Stimulated activated CD4-positive, alpha-beta T cell treated with anti-CD3 and anti-CD28 coated beads, Interleukin-12 subunit alpha, Interleukin-12 subunit beta, amount 100 ng/mL, for 48 hours (primary cell): ENCODE measurements at regions not wholly inside any gene's neighbourhood (a gene's known extent, or its start where the extent isn't known, plus 50 kb on each side); places are given as distances from the start of the nearest gene placed in this dataset.

Experiments used
- DNase-seq, 3 donors: peaks; one replicate each; pipeline ENCODE4 v3.0.0-alpha.2; 2020; ENCODE audit warnings: low read depth in 2 of 3, low spot score in 1 of 3

GRCh38 chr18:2089396-2089795 is 481.9 kb downstream of the METTL4 start:
- no peak for DNase-seq

GRCh38 chr18:2091937-2092336 is 479.4 kb downstream of the METTL4 start:
- no peak for DNase-seq

GRCh38 chr18:2096551-2096950 is 474.8 kb downstream of the METTL4 start:
- DNase-seq: no peak

DNA sequence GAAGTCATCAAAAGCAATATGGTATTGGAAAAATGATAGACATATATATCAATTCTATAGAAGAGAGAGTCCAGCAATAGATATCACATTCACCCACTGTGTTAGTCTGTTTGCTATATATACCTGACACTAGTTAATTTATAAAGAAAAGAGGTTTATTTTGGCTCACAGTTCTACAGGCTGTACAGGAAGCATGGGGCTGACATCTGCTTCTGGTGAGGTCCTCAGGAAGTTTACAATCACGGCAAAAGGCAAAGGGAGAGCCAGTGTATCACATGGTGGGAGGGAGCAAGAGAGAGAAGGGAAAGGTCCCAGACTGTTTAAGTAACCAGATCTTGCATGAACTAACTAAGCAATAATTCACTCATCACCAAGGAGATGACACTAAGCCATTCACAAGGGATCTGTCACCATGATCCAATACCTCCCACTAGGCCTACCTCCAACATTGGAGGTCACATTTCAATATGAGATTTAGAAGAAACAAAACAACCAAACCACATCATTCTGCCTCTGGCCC is 470.6 kb downstream of the METTL4 start:
- DNase-seq: no peak

GRCh38 chr18:2102022-2102421 is 469.3 kb downstream of the METTL4 start:
- no peak for DNase-seq

DNA sequence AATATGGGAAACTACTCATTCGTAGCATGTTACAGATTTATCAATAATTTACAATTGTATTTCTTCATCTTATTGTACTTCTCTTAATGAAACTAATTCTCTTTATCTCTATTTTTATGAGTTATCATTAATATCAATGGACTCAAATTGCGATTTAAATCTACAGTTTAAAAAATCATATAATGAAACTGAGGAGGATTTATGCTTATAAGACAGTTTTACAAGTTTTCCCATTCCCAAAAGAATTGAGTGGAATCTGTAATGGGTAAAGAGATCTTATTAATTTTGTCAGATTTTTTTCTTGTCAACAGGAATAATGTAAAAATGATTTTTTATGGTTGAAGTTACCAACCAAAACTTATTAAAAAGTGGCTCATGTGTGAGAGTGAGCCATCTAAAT is 468.0 kb downstream of the METTL4 start:
- no peak for DNase-seq

DNA sequence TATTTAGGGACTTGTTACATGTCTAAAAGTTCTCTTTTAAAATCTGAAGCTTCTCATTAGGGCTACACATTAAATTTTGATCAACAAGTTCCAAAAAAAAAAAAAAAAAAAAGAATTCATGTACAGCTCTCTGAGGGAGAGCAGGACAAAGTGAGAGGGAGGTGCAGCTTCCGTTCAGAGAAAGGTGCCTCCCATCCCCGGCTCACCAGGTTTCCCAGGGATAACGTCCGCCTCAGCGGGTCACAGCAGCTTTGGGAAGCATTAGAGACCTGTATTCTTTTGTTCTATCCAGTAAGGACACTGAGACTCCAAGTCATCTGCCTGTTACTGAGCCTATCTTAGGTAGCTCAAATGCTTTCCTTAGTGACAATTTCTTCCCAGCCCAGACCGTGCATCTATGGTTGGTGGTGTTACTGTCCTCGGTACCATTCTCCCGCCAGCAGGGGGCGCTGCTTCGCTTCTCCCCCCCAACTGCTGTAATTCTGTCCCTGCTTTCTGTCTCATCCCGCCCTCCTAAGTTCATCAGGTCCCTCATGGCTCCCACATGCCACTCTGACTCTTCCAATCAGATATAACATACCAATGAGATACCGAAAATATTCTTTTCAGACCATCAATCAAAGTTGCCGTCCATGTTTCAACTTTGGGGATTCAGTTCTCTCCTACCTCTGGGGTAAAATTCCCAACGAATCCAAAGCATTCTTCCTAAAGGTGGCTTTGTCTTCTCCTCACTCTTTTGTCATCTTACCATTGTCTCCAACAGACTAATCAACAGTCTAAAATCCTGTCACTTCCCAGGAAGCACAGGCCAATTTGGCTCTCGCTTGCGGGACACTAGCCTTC is 466.5 kb downstream of the METTL4 start:
- DNase-seq: peak in 2 of 3 donors; percentile 26

DNA sequence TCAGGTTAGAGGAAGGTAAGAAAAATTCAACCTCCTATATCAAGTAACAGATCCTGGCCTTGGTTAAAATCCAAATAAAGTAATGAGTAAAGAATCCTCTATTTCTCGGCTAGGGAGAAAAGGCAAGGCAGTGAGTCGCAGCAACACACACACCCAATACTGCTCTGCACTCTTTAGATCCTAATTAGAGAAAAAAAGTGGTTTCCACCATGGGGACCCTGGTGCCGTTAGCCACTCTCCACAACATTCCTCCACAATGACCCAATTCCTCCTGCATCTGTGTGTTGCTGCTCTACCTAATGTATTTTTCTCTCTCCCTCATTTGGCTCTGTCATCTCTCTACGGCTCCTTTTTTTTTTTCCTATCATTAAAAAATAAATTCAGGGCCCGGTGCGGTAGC is 462.7 kb downstream of the METTL4 start:
- DNase-seq: no peak

GRCh38 chr18:2111456-2111855 is 459.8 kb downstream of the METTL4 start:
- no peak for DNase-seq

DNA sequence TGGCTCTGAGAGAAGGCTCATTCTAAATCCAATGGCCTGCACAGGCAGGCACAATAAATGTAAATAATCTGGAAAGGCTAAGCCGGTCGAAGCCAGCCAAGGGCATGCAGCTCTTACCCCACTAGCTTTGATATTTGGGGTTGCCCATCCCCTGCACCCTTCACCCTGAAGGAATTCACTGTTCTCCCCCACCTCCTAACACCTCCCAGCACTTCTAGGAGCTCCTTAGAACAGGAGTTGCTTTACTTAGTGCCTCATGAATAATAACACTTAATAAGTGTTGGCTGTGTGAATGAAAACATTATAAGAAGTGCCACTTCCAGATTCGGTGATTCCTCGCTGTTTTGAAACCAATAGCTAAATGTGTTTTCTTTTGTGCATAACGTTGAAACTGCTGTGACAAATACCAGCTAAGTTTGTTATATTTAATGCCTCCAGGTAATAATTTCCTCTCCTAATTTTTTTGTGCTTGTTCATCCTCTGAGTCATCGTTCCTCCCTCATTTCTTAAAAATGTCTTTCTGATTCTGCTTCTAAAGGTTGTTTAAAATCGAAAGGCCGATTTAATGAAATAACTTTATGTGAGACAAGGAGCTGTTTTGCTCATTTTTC is 458.8 kb downstream of the METTL4 start:
- no peak for DNase-seq

GRCh38 chr18:2114289-2114688 is 457.0 kb downstream of the METTL4 start:
- no peak for DNase-seq

DNA sequence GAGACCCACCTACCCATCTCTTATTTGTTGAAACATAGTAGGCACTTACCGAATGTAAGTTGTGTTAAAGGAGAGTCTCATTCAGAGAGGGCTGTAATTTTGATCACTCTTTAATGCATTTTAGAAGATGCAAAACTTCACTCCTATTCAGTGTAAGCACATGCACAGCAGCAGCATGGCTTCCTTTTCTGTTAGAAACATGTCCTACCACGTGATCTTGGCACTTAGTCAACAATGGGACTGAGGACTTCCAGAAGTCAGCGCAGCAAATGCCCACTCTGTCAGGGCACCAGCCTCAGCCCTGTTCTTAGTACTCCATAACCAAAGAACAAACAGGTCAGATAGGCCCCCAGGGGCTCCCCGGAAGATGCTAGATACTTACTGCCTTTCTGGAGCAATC is 456.5 kb downstream of the METTL4 start:
- no peak for DNase-seq

GRCh38 chr18:2121224-2121623 is 450.1 kb downstream of the METTL4 start:
- DNase-seq: no peak

- DNase-seq: no peak
These were observed 448.2 kb downstream of the METTL4 start for GRCh38 chr18:2123077-2123476.

GRCh38 chr18:2134364-2134763 is 436.9 kb downstream of the METTL4 start:
- DNase-seq: no peak

DNA sequence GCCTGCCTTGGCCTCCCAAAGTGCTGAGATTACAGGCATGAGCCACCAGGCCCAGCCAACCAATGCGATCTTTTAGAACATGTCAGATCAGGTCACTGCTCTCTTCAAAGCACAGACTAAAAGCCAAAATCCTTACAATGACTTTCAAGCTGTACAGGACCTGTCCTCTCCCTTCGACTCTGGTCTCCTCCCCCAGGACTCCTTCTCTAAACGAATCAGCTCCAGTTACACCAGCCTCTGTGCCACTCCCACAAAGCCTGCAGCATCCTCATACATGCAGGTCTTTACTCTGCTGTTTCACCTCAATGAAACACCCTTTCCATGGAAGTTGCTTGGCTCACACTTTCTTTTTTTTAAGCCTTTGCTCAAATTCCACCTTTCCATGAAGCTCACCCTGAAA is 436.0 kb downstream of the METTL4 start:
- no peak for DNase-seq

DNA sequence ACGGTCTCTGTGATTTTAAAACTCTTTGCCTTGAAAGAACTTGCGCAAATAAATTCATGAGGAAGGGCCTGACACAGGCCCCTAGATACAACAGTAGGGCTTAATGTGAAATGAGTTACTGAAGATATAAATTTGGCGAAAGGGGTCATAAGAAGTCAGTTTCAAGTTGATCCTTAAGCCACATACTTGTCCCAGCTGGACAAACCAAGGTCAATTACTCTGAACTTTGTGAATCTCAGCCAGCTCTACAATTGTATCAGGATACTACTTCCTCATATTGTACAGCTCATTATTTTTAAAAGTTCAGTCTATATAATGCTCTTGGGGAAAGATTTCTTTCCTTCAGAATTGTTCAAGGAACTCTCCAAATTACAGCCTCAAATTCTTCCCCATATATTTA is 432.8 kb downstream of the METTL4 start:
- DNase-seq: no peak

- DNase-seq: no peak
These were observed 431.6 kb downstream of the METTL4 start for GRCh38 chr18:2139691-2140090.

DNA sequence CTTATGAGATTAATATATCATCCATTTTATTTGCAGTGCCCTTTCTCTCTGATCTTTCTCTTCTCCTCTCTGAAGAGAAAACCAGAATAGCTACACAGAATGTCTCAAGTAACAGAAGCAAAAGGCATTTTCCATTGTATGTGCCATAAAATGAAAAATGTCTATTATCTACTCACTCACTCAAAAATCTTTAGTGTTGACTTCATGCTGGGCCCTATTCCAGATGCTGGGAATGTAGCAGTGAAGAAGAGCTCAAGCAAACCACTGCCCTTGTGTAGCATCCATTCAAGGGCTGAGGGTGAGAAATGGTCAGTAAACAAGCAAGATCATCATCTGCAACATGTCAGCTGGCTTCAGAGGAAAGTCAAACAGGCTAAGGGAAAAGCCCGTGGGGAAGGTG is 427.7 kb downstream of the METTL4 start:
- no peak for DNase-seq

GRCh38 chr18:2144811-2145210 is 426.5 kb downstream of the METTL4 start:
- DNase-seq: no peak

DNA sequence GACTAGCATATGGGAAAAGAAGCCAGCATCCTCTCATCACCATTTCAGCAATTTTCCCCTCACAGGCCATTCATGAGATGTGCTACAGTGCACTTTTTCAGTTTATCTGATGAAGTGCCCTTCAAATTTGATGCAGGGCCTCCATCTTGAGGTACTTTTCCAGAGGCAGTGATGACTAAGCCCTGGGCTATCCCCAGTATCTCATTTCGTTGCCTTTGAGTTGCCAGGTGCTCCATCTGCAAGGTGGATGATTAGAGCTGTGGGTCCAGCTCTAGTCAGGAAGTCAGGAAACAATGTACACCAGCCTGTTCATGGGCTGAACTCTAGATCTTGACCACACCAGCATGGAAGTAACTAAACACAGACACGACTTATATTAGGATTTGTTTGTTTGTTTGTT is 425.2 kb downstream of the METTL4 start:
- no peak for DNase-seq

DNA sequence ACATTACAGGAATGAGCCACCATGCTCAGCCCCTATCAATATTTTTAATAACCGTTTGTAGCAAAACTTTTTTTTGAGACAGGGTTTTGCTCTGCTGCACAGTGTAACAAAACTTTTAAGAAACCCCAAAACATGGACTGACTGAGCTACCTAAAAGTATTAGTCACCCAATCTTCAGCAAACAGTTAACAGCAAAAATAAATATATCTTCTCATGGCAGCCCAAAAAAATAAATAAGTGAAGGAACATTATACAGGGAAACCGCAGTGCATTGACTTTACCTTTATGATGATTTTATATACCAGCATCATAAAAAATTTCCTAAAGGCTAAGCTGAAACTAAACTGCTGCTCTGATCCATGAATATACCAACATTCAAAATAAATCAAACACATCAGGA is 424.6 kb downstream of the METTL4 start:
- no peak for DNase-seq
